ENCODE measurements at regions not wholly inside any gene's neighbourhood (a gene's known extent, or its start where the extent isn't known, plus 50 kb on each side); places are given as distances from the start of the nearest gene placed in this dataset.

GRCh38 chr12:87082756-87083155 is 826.6 kb upstream of the MGAT4C start:
- no peak overlapping the region for H3K27ac ChIP-seq (ENCODE audit: low read length, poor library complexity, severe bottlenecking)
- no peak overlapping the region for H2BK120ac ChIP-seq (ENCODE audit: low read depth, low read length)
- H2BK12ac ChIP-seq (ENCODE audit: low read length in 2 of 2): no peak overlapping the region
- H4K91ac ChIP-seq (ENCODE audit: low read length): no peak overlapping the region
- H3K27me3 ChIP-seq (ENCODE audit: control insufficient read depth in 1 of 2, insufficient read depth in 1 of 2, low read length in 2 of 2): no peaks in the 10 kb centered on the region
- no peaks in the 10 kb centered on the region for H3K36me3 ChIP-seq (ENCODE audit: control insufficient read depth in 1 of 2, insufficient read depth in 2 of 2, low read depth in 1 of 2, low read length in 2 of 2)
- H3K9me3 ChIP-seq (ENCODE audit: control insufficient read depth, low read length): no peaks in the 10 kb centered on the region
- H3K14ac ChIP-seq (ENCODE audit: low read length in 2 of 2): no peak overlapping the region
- H2BK5ac ChIP-seq (ENCODE audit: low read depth, low read length, poor library complexity, severe bottlenecking): no peak overlapping the region
- H3K4me2 ChIP-seq (ENCODE audit: low read length, poor library complexity, severe bottlenecking): no peak overlapping the region
- no peaks in the 10 kb centered on the region for H3K4me1 ChIP-seq (ENCODE audit: control insufficient read depth, insufficient read depth, low read depth, low read length)
- no peak overlapping the region for H2BK15ac ChIP-seq (ENCODE audit: low read depth, poor library complexity, severe bottlenecking)
- no peak overlapping the region for H3K4ac ChIP-seq (ENCODE audit: low read depth in 1 of 2, low read length in 2 of 2)
- H3K23ac ChIP-seq (ENCODE audit: low read length in 2 of 2): no peak overlapping the region
- no peak overlapping the region for H2AK5ac ChIP-seq (ENCODE audit: low read length, severe bottlenecking)
- no peak for DNase-seq
- 92% methylated on average over 2 of the region's 2 CpGs for WGBS
- no peak overlapping the region for H4K8ac ChIP-seq (ENCODE audit: low read length)
- H3K79me1 ChIP-seq (replicated peaks; ENCODE audit: low read length, poor library complexity, severe bottlenecking): no peaks in the 10 kb centered on the region
- H3K18ac ChIP-seq (ENCODE audit: low read depth in 1 of 2, low read length in 2 of 2): no peak overlapping the region
- no peak overlapping the region for H3K9ac ChIP-seq (ENCODE audit: low read length)
- no peak overlapping the region for H3K4me3 ChIP-seq (ENCODE audit: insufficient read depth in 1 of 2, low read depth in 1 of 2, low read length in 2 of 2)
- no peak overlapping the region for H2AFZ ChIP-seq (ENCODE audit: low read depth, low read length)

- no peak overlapping the region for H2BK120ac ChIP-seq (ENCODE audit: low read depth, low read length)
- no peak overlapping the region for H3K14ac ChIP-seq (ENCODE audit: low read length in 2 of 2)
- no peak overlapping the region for H2BK15ac ChIP-seq (ENCODE audit: low read depth, poor library complexity, severe bottlenecking)
- no peak overlapping the region for H3K4ac ChIP-seq (ENCODE audit: low read depth in 1 of 2, low read length in 2 of 2)
- no peak overlapping the region for H3K4me2 ChIP-seq (ENCODE audit: low read length, poor library complexity, severe bottlenecking)
- H2AFZ ChIP-seq (ENCODE audit: low read depth, low read length): no peak overlapping the region
- H3K9ac ChIP-seq (ENCODE audit: low read length): no peak overlapping the region
- WGBS: 89% methylated on average over 2 of the region's 2 CpGs
- peaks cover 9% of the 10 kb centered on the region for H3K9me3 ChIP-seq (ENCODE audit: control insufficient read depth, low read length)
- H3K4me1 ChIP-seq (ENCODE audit: control insufficient read depth, insufficient read depth, low read depth, low read length): no peaks in the 10 kb centered on the region
- H3K18ac ChIP-seq (ENCODE audit: low read depth in 1 of 2, low read length in 2 of 2): no peak overlapping the region
- no peak overlapping the region for H3K4me3 ChIP-seq (ENCODE audit: insufficient read depth in 1 of 2, low read depth in 1 of 2, low read length in 2 of 2)
- H2BK5ac ChIP-seq (ENCODE audit: low read depth, low read length, poor library complexity, severe bottlenecking): no peak overlapping the region
- H3K36me3 ChIP-seq (ENCODE audit: control insufficient read depth in 1 of 2, insufficient read depth in 2 of 2, low read depth in 1 of 2, low read length in 2 of 2): no peaks in the 10 kb centered on the region
- no peak overlapping the region for H4K91ac ChIP-seq (ENCODE audit: low read length)
- no peak overlapping the region for H4K8ac ChIP-seq (ENCODE audit: low read length)
- no peak overlapping the region for H3K27ac ChIP-seq (ENCODE audit: low read length, poor library complexity, severe bottlenecking)
- no peaks in the 10 kb centered on the region for H3K27me3 ChIP-seq (ENCODE audit: control insufficient read depth in 1 of 2, insufficient read depth in 1 of 2, low read length in 2 of 2)
- H2AK5ac ChIP-seq (ENCODE audit: low read length, severe bottlenecking): no peak overlapping the region
- no peak overlapping the region for H2BK12ac ChIP-seq (ENCODE audit: low read length in 2 of 2)
- no peaks in the 10 kb centered on the region for H3K79me1 ChIP-seq (replicated peaks; ENCODE audit: low read length, poor library complexity, severe bottlenecking)
- no peak overlapping the region for H3K23ac ChIP-seq (ENCODE audit: low read length in 2 of 2)
- DNase-seq: no peak
Measured at GRCh38 chr12:87074781-87075180, 818.6 kb upstream of the MGAT4C start.

GRCh38 chr12:87066326-87066725 is 810.1 kb upstream of the MGAT4C start:
- Histone ChIP-seq H3K4me2 (ENCODE audit: low read length, poor library complexity, severe bottlenecking) (no peak overlapping the region), H3K9me3 (ENCODE audit: control insufficient read depth, low read length) (no peaks in the 10 kb centered on the region), H3K79me1 (replicated peaks; ENCODE audit: low read length, poor library complexity, severe bottlenecking) (no peaks in the 10 kb centered on the region), H3K27me3 (ENCODE audit: control insufficient read depth in 1 of 2, insufficient read depth in 1 of 2, low read length in 2 of 2) (no peaks in the 10 kb centered on the region), H3K23ac (ENCODE audit: low read length in 2 of 2) (no peak overlapping the region), H2AFZ (ENCODE audit: low read depth, low read length) (no peak overlapping the region), H3K27ac (ENCODE audit: low read length, poor library complexity, severe bottlenecking) (no peak overlapping the region), H4K8ac (ENCODE audit: low read length) (no peak overlapping the region), H2BK15ac (ENCODE audit: low read depth, poor library complexity, severe bottlenecking) (no peak overlapping the region), H2BK120ac (ENCODE audit: low read depth, low read length) (no peak overlapping the region), H2BK5ac (ENCODE audit: low read depth, low read length, poor library complexity, severe bottlenecking) (no peak overlapping the region), H3K9ac (ENCODE audit: low read length) (no peak overlapping the region), H3K14ac (ENCODE audit: low read length in 2 of 2) (no peak overlapping the region), H3K4ac (ENCODE audit: low read depth in 1 of 2, low read length in 2 of 2) (no peak overlapping the region), H3K4me1 (ENCODE audit: control insufficient read depth, insufficient read depth, low read depth, low read length) (no peaks in the 10 kb centered on the region), H4K91ac (ENCODE audit: low read length) (no peak overlapping the region), H2AK5ac (ENCODE audit: low read length, severe bottlenecking) (no peak overlapping the region), H3K18ac (ENCODE audit: low read depth in 1 of 2, low read length in 2 of 2) (no peak overlapping the region), H3K36me3 (ENCODE audit: control insufficient read depth in 1 of 2, insufficient read depth in 2 of 2, low read depth in 1 of 2, low read length in 2 of 2) (no peaks in the 10 kb centered on the region), H3K4me3 (ENCODE audit: insufficient read depth in 1 of 2, low read depth in 1 of 2, low read length in 2 of 2) (no peak overlapping the region), H2BK12ac (ENCODE audit: low read length in 2 of 2) (no peak overlapping the region)
- DNase-seq: no peak
- 89% methylated on average over 1 of the region's 2 CpGs for WGBS

GRCh38 chr12:87059231-87059630 is 803.0 kb upstream of the MGAT4C start:
- no peak overlapping the region for H3K23ac ChIP-seq (ENCODE audit: low read length in 2 of 2)
- no peaks in the 10 kb centered on the region for H3K36me3 ChIP-seq (ENCODE audit: control insufficient read depth in 1 of 2, insufficient read depth in 2 of 2, low read depth in 1 of 2, low read length in 2 of 2)
- no peak overlapping the region for H3K4me2 ChIP-seq (ENCODE audit: low read length, poor library complexity, severe bottlenecking)
- H2AFZ ChIP-seq (ENCODE audit: low read depth, low read length): no peak overlapping the region
- H3K4ac ChIP-seq (ENCODE audit: low read depth in 1 of 2, low read length in 2 of 2): no peak overlapping the region
- H2BK15ac ChIP-seq (ENCODE audit: low read depth, poor library complexity, severe bottlenecking): no peak overlapping the region
- H4K91ac ChIP-seq (ENCODE audit: low read length): no peak overlapping the region
- H3K4me3 ChIP-seq (ENCODE audit: insufficient read depth in 1 of 2, low read depth in 1 of 2, low read length in 2 of 2): no peak overlapping the region
- no peaks in the 10 kb centered on the region for H3K79me1 ChIP-seq (replicated peaks; ENCODE audit: low read length, poor library complexity, severe bottlenecking)
- no peak overlapping the region for H3K27ac ChIP-seq (ENCODE audit: low read length, poor library complexity, severe bottlenecking)
- no peak overlapping the region for H2BK5ac ChIP-seq (ENCODE audit: low read depth, low read length, poor library complexity, severe bottlenecking)
- DNase-seq: no peak
- no peak overlapping the region for H2AK5ac ChIP-seq (ENCODE audit: low read length, severe bottlenecking)
- no peaks in the 10 kb centered on the region for H3K27me3 ChIP-seq (ENCODE audit: control insufficient read depth in 1 of 2, insufficient read depth in 1 of 2, low read length in 2 of 2)
- H4K8ac ChIP-seq (ENCODE audit: low read length): no peak overlapping the region
- no peak overlapping the region for H3K14ac ChIP-seq (ENCODE audit: low read length in 2 of 2)
- H2BK12ac ChIP-seq (ENCODE audit: low read length in 2 of 2): no peak overlapping the region
- H3K18ac ChIP-seq (ENCODE audit: low read depth in 1 of 2, low read length in 2 of 2): no peak overlapping the region
- H3K9me3 ChIP-seq (ENCODE audit: control insufficient read depth, low read length): no peaks in the 10 kb centered on the region
- no peaks in the 10 kb centered on the region for H3K4me1 ChIP-seq (ENCODE audit: control insufficient read depth, insufficient read depth, low read depth, low read length)
- no peak overlapping the region for H3K9ac ChIP-seq (ENCODE audit: low read length)
- WGBS: 100% methylated on average over 1 of the region's 1 CpG
- no peak overlapping the region for H2BK120ac ChIP-seq (ENCODE audit: low read depth, low read length)

All from mesenchymal stem cell (in vitro differentiated cells and primary cell).